Chondrocyte (in vitro differentiated cells): ENCODE measurements at regions not wholly inside any gene's neighbourhood (a gene's known extent, or its start where the extent isn't known, plus 50 kb on each side); places are given as distances from the start of the nearest gene placed in this dataset.

Experiments
- DNase-seq: peaks from one replicate; pipeline ENCODE4 v3.0.0; 2021; ENCODE audit warnings: mixed read lengths, low spot score
- H3K27ac Mint-ChIP-seq: one replicate; pipeline ENCODE4 v1.8.0; 2021; ENCODE audit warnings: mild to moderate bottlenecking, moderate library complexity, mixed read lengths; ENCODE audit not compliant: unreplicated experiment
- H3K27me3 Mint-ChIP-seq: 2 replicates; pipeline ENCODE4 v1.8.0; 2021; ENCODE audit warnings: low read depth, mixed read lengths
- H3K36me3 Mint-ChIP-seq: 2 replicates; pipeline ENCODE4 v1.8.0; 2021; ENCODE audit warnings: low read depth, mixed read lengths
- H3K4me1 Mint-ChIP-seq: 2 replicates; pipeline ENCODE4 v1.8.0; 2021; ENCODE audit warnings: low read depth, mild to moderate bottlenecking, mixed read lengths
- H3K4me3 Mint-ChIP-seq: one replicate; pipeline ENCODE4 v1.8.0; 2021; ENCODE audit warnings: mild to moderate bottlenecking, moderate library complexity, mixed read lengths; ENCODE audit not compliant: unreplicated experiment
- H3K9me3 Mint-ChIP-seq: 2 replicates; pipeline ENCODE4 v1.8.0; 2021; ENCODE audit warnings: low read depth, mixed read lengths
- TF ChIP-seq, protein P1 (sequence below): fragments of 200-600 bp; sonication (generic); IDR thresholded peaks from 2 replicates; pipeline ENCODE4 v1.5.0; 2021; ENCODE audit warnings: antibody characterized with exemption, mild to moderate bottlenecking, moderate library complexity

GRCh38 chr1:216846339-216846738, 123.1 kb upstream of the ESRRG start:
- TF ChIP-seq, protein P1, sequence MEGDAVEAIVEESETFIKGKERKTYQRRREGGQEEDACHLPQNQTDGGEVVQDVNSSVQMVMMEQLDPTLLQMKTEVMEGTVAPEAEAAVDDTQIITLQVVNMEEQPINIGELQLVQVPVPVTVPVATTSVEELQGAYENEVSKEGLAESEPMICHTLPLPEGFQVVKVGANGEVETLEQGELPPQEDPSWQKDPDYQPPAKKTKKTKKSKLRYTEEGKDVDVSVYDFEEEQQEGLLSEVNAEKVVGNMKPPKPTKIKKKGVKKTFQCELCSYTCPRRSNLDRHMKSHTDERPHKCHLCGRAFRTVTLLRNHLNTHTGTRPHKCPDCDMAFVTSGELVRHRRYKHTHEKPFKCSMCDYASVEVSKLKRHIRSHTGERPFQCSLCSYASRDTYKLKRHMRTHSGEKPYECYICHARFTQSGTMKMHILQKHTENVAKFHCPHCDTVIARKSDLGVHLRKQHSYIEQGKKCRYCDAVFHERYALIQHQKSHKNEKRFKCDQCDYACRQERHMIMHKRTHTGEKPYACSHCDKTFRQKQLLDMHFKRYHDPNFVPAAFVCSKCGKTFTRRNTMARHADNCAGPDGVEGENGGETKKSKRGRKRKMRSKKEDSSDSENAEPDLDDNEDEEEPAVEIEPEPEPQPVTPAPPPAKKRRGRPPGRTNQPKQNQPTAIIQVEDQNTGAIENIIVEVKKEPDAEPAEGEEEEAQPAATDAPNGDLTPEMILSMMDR = no peak
- Mint-ChIP-seq H3K4me3 (no peak overlapping the region), H3K9me3 (no peaks in the 10 kb centered on the region), H3K36me3 (no peaks in the 10 kb centered on the region), H3K27me3 (peaks cover 3% of the 10 kb centered on the region), H3K27ac (no peak overlapping the region), H3K4me1 (no peaks in the 10 kb centered on the region)
- no peak for DNase-seq

DNA sequence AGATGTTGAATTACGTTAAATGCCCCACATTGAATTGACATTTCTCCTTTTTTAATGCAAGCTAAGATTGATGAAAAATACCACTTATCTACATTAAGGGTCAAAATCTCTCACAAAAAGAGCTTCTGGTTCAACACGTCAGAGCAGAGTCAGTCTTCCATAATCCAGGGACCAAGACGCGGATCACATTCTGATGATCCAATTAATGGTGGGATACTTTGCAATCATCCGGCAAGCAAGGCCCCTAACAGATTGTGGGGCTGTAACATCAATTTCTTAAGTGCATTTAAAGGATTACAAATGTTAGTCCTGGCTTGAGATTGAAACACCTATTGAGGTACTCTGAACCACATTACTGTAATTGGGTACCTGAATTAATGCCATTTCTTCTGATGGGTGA, 120.2 kb upstream of the ESRRG start:
- no peaks in the 10 kb centered on the region for H3K4me1 Mint-ChIP-seq
- H3K27me3 Mint-ChIP-seq = peaks cover 3% of the 10 kb centered on the region
- no peak for DNase-seq
- no peaks in the 10 kb centered on the region for H3K36me3 Mint-ChIP-seq
- no peaks in the 10 kb centered on the region for H3K9me3 Mint-ChIP-seq
- H3K27ac Mint-ChIP-seq = no peak overlapping the region
- TF ChIP-seq, protein P1 = no peak
- no peak overlapping the region for H3K4me3 Mint-ChIP-seq

- Mint-ChIP-seq H3K27ac (no peak overlapping the region), H3K36me3 (no peaks in the 10 kb centered on the region), H3K9me3 (no peaks in the 10 kb centered on the region), H3K4me1 (no peaks in the 10 kb centered on the region), H3K27me3 (peaks cover 3% of the 10 kb centered on the region), H3K4me3 (no peak overlapping the region)
- TF ChIP-seq, protein P1 = no peak
- no peak for DNase-seq
Measured at GRCh38 chr1:216841165-216841564, 117.9 kb upstream of the ESRRG start.

DNA sequence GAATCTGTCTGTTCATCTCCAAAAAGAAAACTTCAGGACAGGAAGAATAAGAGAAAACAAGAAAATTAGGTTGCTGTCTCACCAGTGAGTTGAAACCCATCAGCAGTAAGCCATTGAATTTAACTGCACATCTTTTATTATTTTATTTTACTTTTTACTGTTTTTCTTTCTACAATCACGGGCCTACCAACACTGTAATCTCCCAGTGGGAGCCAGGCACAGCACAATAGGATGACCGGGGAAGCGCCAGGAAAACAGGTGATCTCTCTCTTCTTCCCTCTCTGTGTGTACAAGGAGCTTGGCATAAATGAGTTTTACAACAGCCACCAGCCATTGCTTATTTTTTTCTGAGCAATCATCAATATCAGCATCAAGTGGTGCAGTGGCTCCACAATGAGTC, 113.1 kb upstream of the ESRRG start:
- no peak overlapping the region for H3K4me3 Mint-ChIP-seq
- H3K4me1 Mint-ChIP-seq = no peaks in the 10 kb centered on the region
- H3K9me3 Mint-ChIP-seq = peaks cover 4% of the 10 kb centered on the region
- H3K27ac Mint-ChIP-seq = no peak overlapping the region
- TF ChIP-seq, protein P1 = no peak
- no peak for DNase-seq
- no peaks in the 10 kb centered on the region for H3K27me3 Mint-ChIP-seq
- H3K36me3 Mint-ChIP-seq = no peaks in the 10 kb centered on the region

- no peak for DNase-seq
- no peak overlapping the region for H3K27ac Mint-ChIP-seq
- no peaks in the 10 kb centered on the region for H3K36me3 Mint-ChIP-seq
- H3K4me3 Mint-ChIP-seq = no peak overlapping the region
- TF ChIP-seq, protein P1 = no peak
- H3K4me1 Mint-ChIP-seq = no peaks in the 10 kb centered on the region
- H3K27me3 Mint-ChIP-seq = no peaks in the 10 kb centered on the region
- H3K9me3 Mint-ChIP-seq = peaks cover 4% of the 10 kb centered on the region
Measured at GRCh38 chr1:216833509-216833908, 110.3 kb upstream of the ESRRG start.
